AG04450 (cell line): ENCODE measurements at regions not wholly inside any gene's neighbourhood (a gene's known extent, or its start where the extent isn't known, plus 50 kb on each side); places are given as distances from the start of the nearest gene placed in this dataset.

ENCODE experiments used
- CTCF ChIA-PET: fragments of 300-600, 350-600 bp; formaldehyde crosslinking; extraction: SDS; loops from one replicate; lab custom pipeline; 2022; ENCODE audit warnings: antibody characterized with exemption, inconsistent platforms; lab: Charles Lee
- POLR2A ChIA-PET: fragments of 350-600 bp; formaldehyde crosslinking; extraction: SDS; loops from one replicate; lab custom pipeline; 2021; ENCODE audit warnings: antibody characterized with exemption, inconsistent platforms; lab: Yijun Ruan, JAX
- DNase-seq: peaks from one replicate; pipeline ENCODE4 v3.0.0-alpha.2; 2011; ENCODE audit warnings: low read depth, low spot score
- H3K27ac ChIP-seq: one replicate; pipeline ENCODE4 v1.5.1; 2012; ENCODE audit warnings: low read depth, low read length, control low read depth
- H3K27me3 ChIP-seq: one replicate; pipeline ENCODE4 v1.6.0; 2012; ENCODE audit warnings: low read length; ENCODE audit not compliant: control insufficient read depth, insufficient read depth
- H3K4me3 ChIP-seq: 2 replicates; pipeline ENCODE4 v1.5.1; 2011; ENCODE audit warnings: mild to moderate bottlenecking, low read depth, low read length, control low read depth
- H3K9me3 ChIP-seq: 2 replicates; pipeline ENCODE4 v1.5.1; 2012; ENCODE audit warnings: low read length; ENCODE audit not compliant: control insufficient read depth, insufficient read depth
- TF ChIP-seq, protein P1 (sequence below): IDR thresholded peaks from 2 replicates; pipeline ENCODE4 v1.5.1; 2011; ENCODE audit warnings: low read depth, low read length, control low read depth, inconsistent platforms

DNA sequence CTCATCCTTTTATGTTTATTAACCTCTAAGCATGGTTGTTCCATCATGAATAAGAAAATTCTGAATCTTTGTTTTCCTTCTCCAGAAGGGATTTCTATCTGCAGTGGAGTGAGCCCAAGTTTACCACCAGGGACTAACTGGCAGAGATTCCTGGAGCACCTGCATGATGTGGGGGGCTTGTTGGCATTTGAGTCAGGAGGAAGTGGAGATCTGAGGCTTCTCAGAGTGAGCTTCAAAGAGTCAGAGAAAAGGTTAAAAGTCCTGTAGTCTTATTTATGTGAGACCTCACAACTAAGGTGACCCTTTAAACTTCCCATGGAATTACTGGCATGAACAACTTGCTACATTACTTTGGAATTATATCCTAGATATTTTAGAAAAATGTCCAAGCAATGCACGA lies 138.1 kb upstream of the SLC24A3 start:
- no peak for DNase-seq
- POLR2A ChIA-PET, result no interaction called here
- CTCF ChIA-PET, result no interaction called here
- TF ChIP-seq, protein P1, sequence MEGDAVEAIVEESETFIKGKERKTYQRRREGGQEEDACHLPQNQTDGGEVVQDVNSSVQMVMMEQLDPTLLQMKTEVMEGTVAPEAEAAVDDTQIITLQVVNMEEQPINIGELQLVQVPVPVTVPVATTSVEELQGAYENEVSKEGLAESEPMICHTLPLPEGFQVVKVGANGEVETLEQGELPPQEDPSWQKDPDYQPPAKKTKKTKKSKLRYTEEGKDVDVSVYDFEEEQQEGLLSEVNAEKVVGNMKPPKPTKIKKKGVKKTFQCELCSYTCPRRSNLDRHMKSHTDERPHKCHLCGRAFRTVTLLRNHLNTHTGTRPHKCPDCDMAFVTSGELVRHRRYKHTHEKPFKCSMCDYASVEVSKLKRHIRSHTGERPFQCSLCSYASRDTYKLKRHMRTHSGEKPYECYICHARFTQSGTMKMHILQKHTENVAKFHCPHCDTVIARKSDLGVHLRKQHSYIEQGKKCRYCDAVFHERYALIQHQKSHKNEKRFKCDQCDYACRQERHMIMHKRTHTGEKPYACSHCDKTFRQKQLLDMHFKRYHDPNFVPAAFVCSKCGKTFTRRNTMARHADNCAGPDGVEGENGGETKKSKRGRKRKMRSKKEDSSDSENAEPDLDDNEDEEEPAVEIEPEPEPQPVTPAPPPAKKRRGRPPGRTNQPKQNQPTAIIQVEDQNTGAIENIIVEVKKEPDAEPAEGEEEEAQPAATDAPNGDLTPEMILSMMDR, result no peak
- no peak overlapping the region for H3K4me3 ChIP-seq
- H3K27ac ChIP-seq, result no peak overlapping the region
- peaks cover 37% of the 10 kb centered on the region for H3K9me3 ChIP-seq
- H3K27me3 ChIP-seq, result no peaks in the 10 kb centered on the region

DNA sequence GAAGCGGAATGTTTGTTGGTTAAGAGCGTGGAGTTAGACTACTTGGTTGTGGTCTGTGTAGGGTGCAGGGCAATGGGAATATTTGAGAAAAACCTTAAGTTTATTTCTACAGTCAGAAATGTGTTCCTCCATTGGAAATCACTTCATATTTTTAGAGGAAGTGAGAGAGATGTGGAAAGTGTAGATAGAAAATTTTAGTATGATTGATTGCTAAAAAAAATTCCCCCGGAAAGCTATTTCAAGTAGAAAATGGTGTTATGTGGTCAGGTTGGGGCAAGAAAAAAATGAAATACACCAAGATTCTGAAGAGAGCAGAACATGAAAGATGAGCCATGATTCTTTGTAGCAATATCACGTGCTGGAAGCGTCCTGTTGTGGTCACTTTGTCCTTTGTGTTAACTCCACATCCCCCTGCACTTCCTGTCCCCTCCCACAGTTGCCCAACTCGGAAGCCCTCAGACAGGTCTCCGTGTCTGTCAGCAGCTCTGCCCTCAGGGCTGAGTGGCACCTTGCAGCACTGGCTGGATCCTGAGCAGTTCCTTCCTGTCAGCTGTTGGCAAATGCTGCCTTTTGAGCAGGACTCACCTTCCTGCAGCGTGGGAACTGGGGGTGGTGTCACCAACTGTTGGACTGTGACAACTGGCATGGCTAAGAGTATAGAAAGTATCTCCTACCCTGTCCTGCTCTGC lies 137.5 kb upstream of the SLC24A3 start:
- Histone ChIP-seq H3K27ac (no peak overlapping the region), H3K4me3 (no peak overlapping the region), H3K9me3 (peaks cover 40% of the 10 kb centered on the region), H3K27me3 (no peaks in the 10 kb centered on the region)
- CTCF ChIA-PET, result no interaction called here
- POLR2A ChIA-PET, result no interaction called here
- TF ChIP-seq, protein P1, result no peak
- no peak for DNase-seq

DNA sequence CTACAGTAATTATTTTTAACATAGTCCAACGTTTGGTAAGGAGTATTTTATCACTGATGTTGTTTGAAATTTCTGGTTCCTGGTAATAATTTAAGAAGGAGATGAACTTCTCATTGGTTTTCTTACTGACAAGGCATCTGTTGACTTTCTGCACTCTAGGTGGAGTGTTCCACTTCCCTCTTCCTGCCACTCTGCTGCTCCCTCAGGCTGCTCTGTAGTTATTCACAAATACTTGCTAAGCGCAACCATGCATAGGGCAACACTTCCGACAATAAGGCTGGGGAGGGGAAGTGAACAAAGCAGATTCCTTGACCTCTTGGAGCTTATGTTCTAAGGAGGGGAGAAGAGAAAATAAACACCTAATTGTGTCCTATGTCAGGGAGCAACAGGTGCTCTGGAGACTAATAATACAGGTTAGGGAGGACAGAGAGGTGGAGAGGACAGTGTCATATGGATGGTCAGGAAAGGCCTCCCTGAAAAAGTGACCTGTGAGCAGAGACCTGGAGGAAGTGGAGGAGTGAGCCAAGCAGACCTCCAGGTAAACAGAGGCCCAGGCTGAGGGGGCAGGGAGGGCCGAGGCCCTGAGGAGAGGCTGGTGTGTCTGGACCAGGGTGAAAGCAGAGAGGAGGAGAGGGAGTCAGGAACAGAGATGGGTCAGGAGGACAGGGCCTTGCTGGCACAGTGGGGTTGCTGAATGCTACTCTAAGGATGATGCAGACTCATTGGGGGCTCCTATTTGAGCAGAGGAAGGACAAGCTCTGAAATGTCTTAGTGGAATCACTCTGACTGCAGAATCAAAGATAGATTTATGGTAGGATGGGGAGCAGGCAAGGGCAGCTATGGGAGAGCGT lies 134.8 kb upstream of the SLC24A3 start:
- TF ChIP-seq, protein P1, result no peak
- DNase-seq, result no peak
- Histone ChIP-seq H3K27ac (no peak overlapping the region), H3K9me3 (peaks cover 47% of the 10 kb centered on the region), H3K4me3 (no peak overlapping the region), H3K27me3 (no peaks in the 10 kb centered on the region)
- CTCF ChIA-PET, result no interaction called here
- POLR2A ChIA-PET, result no interaction called here

DNA sequence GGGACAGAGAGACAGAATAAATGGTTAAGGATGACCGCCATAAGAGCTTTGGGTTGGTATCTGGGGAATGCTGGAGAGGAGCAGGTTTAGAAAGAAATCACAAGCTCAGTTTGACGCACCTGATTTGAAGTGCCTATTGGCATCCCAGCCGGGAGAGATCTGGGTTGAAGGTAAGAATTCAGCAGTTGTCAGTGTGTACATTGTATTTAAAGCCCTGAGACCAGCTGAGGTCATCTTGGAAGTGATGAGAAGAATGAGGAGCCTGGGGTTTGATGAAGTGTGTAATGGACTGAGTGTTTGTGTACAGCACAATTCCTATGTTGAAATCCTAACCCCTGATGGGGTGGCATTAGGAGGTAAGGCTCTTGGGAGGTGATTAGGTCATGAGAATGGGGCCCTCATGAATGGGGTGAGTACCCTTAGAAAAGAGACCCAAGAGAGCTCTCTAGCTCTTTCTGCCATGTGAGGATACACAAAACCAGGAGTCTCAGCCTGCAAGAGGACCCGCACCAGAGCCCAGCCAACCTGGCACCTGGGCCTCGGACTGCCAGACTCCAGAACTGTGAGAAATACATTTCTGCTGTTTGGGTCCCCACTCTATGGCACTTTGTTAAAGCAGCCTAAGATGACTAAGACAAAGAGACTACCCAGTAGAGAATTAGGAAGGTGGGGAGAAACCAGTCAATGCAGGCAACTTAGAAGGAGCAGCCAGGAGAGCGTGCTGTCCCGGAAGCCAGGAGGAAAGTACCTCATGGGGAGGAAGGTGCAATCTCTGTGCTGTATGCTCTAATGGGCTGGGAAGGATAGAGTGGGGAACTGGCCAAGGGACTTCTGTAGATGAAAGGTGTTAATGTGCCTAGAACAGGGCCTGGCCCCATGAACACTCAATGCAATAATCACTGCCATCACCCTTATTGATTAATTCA lies 133.7 kb upstream of the SLC24A3 start:
- Histone ChIP-seq H3K4me3 (no peak overlapping the region), H3K9me3 (peaks cover 40% of the 10 kb centered on the region), H3K27ac (no peak overlapping the region), H3K27me3 (no peaks in the 10 kb centered on the region)
- CTCF ChIA-PET, result no interaction called here
- TF ChIP-seq, protein P1, result no peak
- DNase-seq, result no peak
- POLR2A ChIA-PET, result no interaction called here
